NCI-H510A (cell line): ENCODE measurements at regions not wholly inside any gene's neighbourhood (a gene's known extent, or its start where the extent isn't known, plus 50 kb on each side); places are given as distances from the start of the nearest gene placed in this dataset.
A peak's percentile ranks its signal among the peaks of the same experiment; 100 is the strongest.

ENCODE experiments used
- DNase-seq: peaks from one replicate; lab custom pipeline; 2025; lab: John Stamatoyannopoulos, UW

- no peak for DNase-seq
Measured at GRCh38 chr15:66615846-66616245, 50.0 kb upstream of the LCTL start.

- no peak for DNase-seq
Measured at GRCh38 chr15:66617137-66618090, 51.6 kb upstream of the LCTL start.

- peak; percentile 7 for DNase-seq
Measured at GRCh38 chr15:66619152-66619903, 53.5 kb upstream of the LCTL start.

- DNase-seq, result no peak
Measured at GRCh38 chr15:66620341-66620740, 54.5 kb upstream of the LCTL start.

GRCh38 chr15:66620744-66621344 lies 55.0 kb upstream of the LCTL start:
- no peak for DNase-seq

- DNase-seq, result no peak
Measured at GRCh38 chr15:66621491-66622467, 56.0 kb upstream of the LCTL start.

- no peak for DNase-seq
Measured at GRCh38 chr15:66622591-66623022, 56.8 kb upstream of the LCTL start.

GRCh38 chr15:66623801-66624453 lies 58.1 kb upstream of the LCTL start:
- no peak for DNase-seq

- no peak for DNase-seq
Measured at GRCh38 chr15:66625531-66625930, 59.7 kb upstream of the LCTL start.

- DNase-seq, result no peak
Measured at GRCh38 chr15:66625974-66626373, 60.2 kb upstream of the LCTL start.

- DNase-seq, result no peak
Measured at GRCh38 chr15:66628976-66629723, 63.4 kb upstream of the LCTL start.

- no peak for DNase-seq
Measured at GRCh38 chr15:66629817-66630576, 64.2 kb upstream of the LCTL start.

GRCh38 chr15:66630801-66631351 lies 65.1 kb upstream of the LCTL start:
- no peak for DNase-seq

- no peak for DNase-seq
Measured at GRCh38 chr15:66631616-66632263, 65.9 kb upstream of the LCTL start.

- DNase-seq, result no peak
Measured at GRCh38 chr15:66633041-66633937, 67.5 kb upstream of the LCTL start.

GRCh38 chr15:66633938-66634250 lies 68.1 kb upstream of the LCTL start:
- DNase-seq, result no peak

- DNase-seq, result no peak
Measured at GRCh38 chr15:66634540-66634939, 67.5 kb upstream of the SMAD6 start.

- no peak for DNase-seq
Measured at GRCh38 chr15:66635006-66635405, 67.0 kb upstream of the SMAD6 start.
